ENCODE measurements at regions not wholly inside any gene's neighbourhood (a gene's known extent, or its start where the extent isn't known, plus 50 kb on each side); places are given as distances from the start of the nearest gene placed in this dataset.

GRCh38 chr6:48743738-48744137 lies 632.7 kb upstream of the PTCHD4 start:
- Histone ChIP-seq H3K4me3 (no peak overlapping the region), H3K4me1 (no peaks in the 10 kb centered on the region), H3K36me3 (no peaks in the 10 kb centered on the region), H3K27ac (no peak overlapping the region), H3K27me3 (no peaks in the 10 kb centered on the region), H3K9me3 (no peaks in the 10 kb centered on the region)
- no peak for DNase-seq (ENCODE audit: low spot score)
- TF ChIP-seq, protein P1, sequence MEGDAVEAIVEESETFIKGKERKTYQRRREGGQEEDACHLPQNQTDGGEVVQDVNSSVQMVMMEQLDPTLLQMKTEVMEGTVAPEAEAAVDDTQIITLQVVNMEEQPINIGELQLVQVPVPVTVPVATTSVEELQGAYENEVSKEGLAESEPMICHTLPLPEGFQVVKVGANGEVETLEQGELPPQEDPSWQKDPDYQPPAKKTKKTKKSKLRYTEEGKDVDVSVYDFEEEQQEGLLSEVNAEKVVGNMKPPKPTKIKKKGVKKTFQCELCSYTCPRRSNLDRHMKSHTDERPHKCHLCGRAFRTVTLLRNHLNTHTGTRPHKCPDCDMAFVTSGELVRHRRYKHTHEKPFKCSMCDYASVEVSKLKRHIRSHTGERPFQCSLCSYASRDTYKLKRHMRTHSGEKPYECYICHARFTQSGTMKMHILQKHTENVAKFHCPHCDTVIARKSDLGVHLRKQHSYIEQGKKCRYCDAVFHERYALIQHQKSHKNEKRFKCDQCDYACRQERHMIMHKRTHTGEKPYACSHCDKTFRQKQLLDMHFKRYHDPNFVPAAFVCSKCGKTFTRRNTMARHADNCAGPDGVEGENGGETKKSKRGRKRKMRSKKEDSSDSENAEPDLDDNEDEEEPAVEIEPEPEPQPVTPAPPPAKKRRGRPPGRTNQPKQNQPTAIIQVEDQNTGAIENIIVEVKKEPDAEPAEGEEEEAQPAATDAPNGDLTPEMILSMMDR (IDR thresholded peaks at IDR 0.05): no peak

DNA sequence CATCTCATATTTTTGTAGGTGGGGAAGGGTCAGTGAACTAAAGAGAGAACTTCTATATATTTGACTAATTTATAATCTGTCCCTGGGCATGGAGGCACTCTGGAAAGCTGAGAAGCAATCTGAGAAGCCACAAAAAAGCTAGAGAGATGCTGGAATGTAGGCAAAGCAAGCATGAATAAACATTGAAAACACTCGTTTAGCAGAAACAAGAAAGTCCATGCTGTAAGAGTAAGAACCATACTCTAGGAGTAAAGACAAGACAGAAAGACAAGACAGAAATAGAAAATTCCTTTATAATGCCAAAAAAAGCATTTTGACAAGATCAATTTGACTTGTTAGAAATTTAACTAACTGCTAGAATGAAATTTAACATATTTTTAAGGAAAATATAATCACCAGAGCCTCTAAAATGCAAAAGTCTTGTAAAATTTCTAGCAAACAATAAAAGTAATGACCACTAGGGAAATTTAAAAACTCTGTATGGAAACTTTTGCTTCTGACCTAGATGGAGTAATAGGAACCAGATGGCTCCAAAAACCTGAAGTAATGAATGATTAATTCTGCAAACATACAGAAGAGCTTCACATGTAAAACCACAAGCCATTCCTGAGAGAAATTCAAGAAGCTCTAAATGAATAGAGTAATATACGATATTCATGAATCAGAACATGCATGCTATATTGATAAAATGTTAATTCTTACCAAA lies 625.7 kb upstream of the PTCHD4 start:
- Histone ChIP-seq H3K36me3 (no peaks in the 10 kb centered on the region), H3K27ac (no peak overlapping the region), H3K4me3 (no peak overlapping the region), H3K4me1 (no peaks in the 10 kb centered on the region), H3K9me3 (no peaks in the 10 kb centered on the region), H3K27me3 (no peaks in the 10 kb centered on the region)
- TF ChIP-seq, protein P1 (IDR thresholded peaks at IDR 0.05): peak in 1 of 2 donors; percentile 10
- no peak for DNase-seq (ENCODE audit: low spot score)

DNA sequence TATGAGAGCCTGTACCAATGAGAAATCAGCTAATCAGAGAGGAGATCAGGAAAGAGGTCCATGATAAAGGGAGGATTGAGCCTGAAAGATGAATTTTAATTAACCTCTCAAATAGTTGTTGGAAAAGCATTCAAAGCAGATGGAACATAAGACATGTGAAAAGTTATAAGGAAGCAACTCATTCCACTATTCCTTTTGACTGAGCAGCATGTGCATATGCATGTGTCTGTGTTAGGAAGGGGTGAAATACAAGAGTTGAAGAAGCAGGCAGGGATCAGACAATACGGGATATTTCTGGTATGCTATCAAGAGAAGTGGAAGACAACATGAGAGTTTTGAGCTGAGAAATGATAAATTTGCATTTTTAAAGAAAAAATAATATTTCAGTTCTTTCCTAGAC lies 624.8 kb upstream of the PTCHD4 start:
- no peaks in the 10 kb centered on the region for H3K27me3 ChIP-seq
- no peaks in the 10 kb centered on the region for H3K9me3 ChIP-seq
- no peaks in the 10 kb centered on the region for H3K36me3 ChIP-seq
- DNase-seq (ENCODE audit: low spot score): no peak
- H3K4me1 ChIP-seq: no peaks in the 10 kb centered on the region
- no peak overlapping the region for H3K27ac ChIP-seq
- H3K4me3 ChIP-seq: no peak overlapping the region
- TF ChIP-seq, protein P1 (IDR thresholded peaks at IDR 0.05): no peak

DNA sequence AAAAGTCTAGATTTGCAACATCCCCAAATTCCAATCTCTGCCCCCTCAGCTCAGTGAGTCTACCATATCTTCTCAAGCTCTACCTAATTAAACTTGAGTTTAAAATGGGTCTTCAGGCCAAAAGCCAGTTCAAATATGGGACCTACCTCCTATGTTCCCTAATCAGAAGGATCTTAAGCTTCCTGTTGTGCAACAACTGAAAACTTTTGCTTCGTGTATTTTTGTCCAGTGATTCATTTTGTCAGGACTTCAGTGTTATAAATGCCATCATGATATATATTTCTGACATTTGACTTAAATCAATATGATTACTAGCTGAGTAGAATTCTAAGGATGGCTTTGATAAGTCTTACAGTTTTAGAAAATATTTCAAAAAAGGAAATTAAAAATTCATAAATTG lies 622.6 kb upstream of the PTCHD4 start:
- Histone ChIP-seq H3K9me3 (no peaks in the 10 kb centered on the region), H3K36me3 (no peaks in the 10 kb centered on the region), H3K27ac (no peak overlapping the region), H3K4me1 (no peaks in the 10 kb centered on the region), H3K27me3 (no peaks in the 10 kb centered on the region), H3K4me3 (no peak overlapping the region)
- no peak for DNase-seq (ENCODE audit: low spot score)
- TF ChIP-seq, protein P1 (IDR thresholded peaks at IDR 0.05): no peak

GRCh38 chr6:48714699-48715098 lies 603.7 kb upstream of the PTCHD4 start:
- Histone ChIP-seq H3K36me3 (no peaks in the 10 kb centered on the region), H3K4me1 (no peaks in the 10 kb centered on the region), H3K9me3 (peaks cover 0 to 6% of the 10 kb centered on the region in 2 donors), H3K4me3 (no peak overlapping the region), H3K27me3 (no peaks in the 10 kb centered on the region), H3K27ac (no peak overlapping the region)
- no peak for DNase-seq (ENCODE audit: low spot score)
- TF ChIP-seq, protein P1 (IDR thresholded peaks at IDR 0.05): no peak

- H3K36me3 ChIP-seq: no peaks in the 10 kb centered on the region
- TF ChIP-seq, protein P1 (IDR thresholded peaks at IDR 0.05): no peak
- no peaks in the 10 kb centered on the region for H3K27me3 ChIP-seq
- H3K4me1 ChIP-seq: no peaks in the 10 kb centered on the region
- DNase-seq (ENCODE audit: low spot score): no peak
- H3K4me3 ChIP-seq: no peak overlapping the region
- no peak overlapping the region for H3K27ac ChIP-seq
- peaks cover 0 to 4% of the 10 kb centered on the region in 2 donors for H3K9me3 ChIP-seq
Measured at GRCh38 chr6:48714250-48714649, 603.3 kb upstream of the PTCHD4 start.
